Fibroblast of skin of back (primary cell): ENCODE measurements at regions not wholly inside any gene's neighbourhood (a gene's known extent, or its start where the extent isn't known, plus 50 kb on each side); places are given as distances from the start of the nearest gene placed in this dataset.
"Not testable (repeated sequence)": the region's sequence is repeated elsewhere in the genome, so short reads cannot be mapped to it uniquely, and the experiment has no call there.

Experiments used
- DNase-seq: peaks from one replicate; pipeline ENCODE4 v3.0.0-alpha.2; 2013

DNA sequence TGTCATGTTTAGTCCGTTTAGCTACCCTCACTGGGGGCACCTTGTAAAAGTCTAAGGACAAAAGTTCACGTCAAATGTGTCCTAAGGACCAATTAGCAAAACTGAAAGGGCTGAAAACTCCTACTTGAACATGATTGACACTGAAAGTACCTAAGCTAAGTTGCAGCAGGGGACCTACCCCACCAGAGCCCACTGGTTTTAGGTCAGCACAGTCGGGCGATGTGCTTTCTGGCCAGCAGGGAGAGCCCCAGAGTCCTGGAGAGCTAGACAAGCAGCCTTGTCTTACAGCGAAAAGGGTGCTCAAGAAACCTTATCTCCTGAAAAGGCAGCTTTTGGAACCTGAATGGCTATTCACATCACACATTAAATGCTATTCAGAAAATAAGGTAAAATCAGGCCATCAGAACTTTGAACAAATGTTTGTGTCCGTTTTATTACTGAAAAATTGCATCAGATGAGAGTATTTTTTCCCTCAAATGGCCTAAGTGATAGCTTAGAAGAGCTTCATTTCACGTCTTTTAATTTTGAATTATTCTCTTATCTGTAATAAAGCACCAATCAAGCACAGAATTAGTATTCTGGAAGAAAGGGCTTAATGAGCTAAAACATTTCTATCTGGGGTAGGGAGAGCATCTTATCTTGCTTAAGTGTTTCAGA, 52.2 kb upstream of the MKI67 start:
- DNase-seq = peak; percentile 9

DNA sequence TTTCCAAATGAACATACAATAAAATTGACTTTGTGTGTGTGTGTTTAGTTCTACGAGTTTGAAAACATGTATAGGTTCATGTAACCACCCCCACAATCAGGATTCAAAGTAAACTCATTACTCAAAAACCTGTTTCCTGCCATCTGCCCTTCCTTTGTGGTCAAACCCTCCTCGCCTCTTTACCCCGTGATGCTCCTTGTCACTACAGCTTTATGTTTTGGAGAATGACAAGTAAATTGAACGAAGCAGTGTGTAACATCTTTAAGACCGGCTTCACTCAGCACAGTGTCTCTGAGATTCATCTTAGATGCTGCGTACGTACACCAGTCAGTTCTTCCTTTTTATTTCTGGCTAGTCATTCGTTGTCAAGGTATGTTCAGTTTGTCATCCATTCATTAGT, 54.6 kb upstream of the MKI67 start:
- DNase-seq = no peak

DNA sequence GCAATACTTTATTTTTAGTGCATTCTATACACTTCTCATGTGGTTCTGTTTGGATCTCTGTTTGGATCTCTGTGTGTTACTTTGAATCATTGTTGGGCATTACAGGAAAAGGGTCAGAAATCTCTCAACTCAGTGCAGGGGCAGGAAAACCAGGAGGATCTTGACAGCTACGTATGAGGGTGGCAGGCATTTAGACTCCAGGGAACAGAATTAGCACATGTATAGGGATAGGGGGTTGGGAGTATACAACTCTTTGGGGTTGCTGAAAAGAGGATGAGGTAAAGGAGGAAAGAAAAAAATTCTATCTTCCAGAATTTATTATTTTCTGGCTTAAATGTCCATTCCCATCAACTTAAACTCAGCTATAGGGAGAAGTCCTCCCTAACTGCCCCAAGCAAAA, 59.4 kb upstream of the MKI67 start:
- DNase-seq = no peak

DNA sequence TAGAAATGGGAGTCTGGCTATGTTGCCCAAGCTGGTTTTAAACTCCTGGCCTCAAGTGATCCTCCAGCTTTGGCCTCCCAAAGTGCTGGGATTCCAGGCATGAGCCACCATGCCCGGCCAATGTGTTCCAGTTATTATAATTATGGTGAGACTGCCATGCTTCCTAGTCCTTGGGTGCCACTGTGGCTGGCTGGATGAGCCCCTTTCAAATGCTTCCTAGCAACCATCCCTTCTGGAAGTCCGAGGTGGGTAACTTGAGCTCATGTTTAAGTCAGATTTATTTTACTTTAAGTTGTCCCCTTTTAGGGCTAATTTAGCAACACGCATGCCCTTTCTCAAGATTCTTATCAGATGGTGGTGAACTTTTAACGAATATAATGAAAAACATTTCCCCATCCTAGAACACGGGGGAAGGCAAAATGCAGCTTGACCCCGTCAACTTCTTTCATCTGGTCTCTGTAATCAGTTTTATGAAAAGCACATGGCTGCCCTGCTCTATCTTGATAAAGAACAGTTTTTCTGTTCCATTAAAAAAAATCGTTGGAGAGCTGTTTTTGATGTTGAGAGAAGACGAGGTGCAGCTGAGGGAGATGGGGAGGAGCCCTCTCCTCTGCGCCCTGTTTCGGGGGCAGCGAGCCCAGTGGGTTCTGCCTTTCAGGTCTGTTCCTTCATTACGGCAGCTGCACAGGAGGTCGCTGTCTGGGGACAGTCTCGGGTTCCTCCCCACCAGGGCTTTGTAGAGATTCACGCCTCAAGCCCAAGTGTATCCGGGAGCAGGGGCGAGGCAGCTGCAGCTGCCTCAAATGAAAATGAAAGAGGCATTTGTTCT, 61.0 kb upstream of the MKI67 start:
- DNase-seq = no peak

DNA sequence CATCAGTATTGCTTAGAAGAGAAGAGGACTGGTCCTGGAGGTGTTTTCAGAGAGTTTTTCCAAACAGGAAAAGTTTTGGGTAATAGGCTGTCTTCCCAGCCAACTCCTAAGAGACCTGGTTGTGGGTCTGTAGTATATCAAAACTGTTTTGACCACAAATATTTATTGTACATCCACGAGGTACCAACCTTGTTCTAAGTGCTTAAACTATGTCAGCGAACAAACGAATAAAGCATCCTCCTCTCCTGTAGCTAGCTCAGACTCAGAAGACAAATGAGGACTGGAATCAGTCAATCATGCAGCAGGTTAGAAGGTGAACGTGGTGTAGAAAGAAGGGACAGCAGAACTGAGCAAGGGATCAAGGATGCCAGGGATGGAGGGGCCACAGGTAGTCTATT, 61.6 kb upstream of the MKI67 start:
- no peak for DNase-seq

DNA sequence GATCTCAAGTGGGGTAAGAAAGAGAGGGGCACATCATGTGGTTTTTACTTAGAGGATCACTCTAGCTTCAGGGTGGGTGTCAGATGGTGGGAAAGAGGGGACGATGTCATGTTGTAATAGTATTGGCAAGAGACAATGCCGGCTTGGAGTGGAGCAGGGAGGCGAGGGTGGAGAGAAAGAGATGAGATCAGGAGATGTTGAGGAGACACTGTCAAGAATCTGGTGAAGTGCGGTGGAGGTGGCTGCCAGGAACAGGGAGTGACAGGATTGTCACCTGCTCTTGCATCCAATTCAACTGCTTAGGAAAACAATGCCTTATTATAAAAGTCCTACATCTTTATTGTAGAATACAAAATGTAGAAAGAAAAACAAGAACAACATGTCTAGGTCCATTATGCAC, 63.0 kb upstream of the MKI67 start:
- no peak for DNase-seq

DNA sequence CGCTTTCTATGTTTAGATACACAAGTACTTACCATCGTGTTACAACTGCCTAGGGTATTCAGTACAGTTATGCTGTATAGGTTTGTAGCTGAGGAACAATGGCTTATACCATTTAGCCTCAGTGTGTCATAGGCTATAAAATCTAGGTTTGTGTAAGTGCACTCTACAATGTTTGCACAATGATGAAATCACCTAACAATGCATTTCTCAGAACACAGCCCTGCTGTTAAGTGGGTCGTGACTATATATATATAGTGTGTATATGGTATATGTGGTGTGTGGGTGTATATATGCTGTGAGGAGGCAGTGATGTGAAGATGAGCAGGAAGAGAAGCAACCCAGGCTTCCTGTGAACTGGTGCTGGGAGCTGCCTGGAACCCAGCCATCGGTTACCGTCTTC, 65.6 kb upstream of the MKI67 start:
- no peak for DNase-seq

DNA sequence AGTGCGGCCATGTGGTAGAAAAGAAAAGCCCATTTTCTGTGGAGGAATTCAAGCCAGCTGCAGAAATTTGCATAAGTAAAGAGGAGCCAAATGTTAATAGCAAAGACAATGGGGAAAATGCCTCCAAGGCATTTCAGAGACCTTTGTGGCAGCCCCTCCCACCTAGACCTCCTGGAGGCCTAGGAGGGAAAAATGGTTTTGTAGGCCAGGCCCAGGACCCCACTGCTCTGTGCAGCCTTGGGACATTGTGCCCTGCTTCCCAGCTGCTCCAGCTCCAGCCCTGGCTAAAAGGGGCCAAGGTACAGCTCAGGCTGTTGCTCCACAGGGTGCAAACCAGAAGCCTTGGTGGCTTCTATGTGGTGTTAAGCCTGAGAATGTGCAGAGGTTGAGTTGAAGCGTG, 75.6 kb upstream of the MKI67 start:
- DNase-seq = not testable (repeated sequence)

DNA sequence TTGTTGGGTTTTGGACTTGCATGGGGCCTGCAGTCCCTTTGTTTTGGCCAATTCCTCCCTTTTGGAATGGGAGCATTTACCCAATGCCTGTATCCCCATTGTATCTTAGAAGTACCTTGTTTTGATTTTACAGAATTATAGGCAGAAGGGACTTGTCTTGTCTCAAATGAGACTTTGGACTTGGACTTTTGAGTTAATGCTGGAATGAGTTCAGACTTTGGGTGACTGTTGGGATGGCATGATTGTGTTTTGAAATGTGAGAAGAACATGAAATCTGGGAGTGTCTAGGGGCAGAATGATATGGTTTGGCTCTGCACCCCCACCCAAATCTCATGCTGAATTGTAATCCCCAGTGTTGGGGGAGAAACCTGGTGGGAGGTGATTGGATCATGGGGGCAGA, 76.8 kb upstream of the MKI67 start:
- DNase-seq = no peak

DNA sequence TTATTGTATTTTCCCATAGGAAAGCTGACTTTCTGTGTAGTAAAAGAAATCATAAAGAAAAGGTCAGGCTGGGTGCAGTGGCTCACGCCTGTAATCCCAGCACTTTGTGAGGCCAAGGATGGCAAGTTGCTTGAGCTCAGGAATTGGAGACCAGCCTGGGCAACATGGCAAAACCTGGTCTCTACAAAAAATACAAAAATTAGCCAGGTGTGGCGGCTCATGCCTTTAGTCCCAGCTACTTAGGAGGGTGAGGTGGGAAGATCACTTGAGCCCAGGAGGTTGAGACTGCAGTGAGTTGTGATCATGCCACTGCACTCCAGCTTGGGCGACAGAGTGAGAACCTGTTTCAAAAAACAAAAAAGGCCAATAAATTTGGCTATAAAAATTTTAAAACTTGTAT, 79.4 kb upstream of the MKI67 start:
- not testable (repeated sequence) for DNase-seq

DNA sequence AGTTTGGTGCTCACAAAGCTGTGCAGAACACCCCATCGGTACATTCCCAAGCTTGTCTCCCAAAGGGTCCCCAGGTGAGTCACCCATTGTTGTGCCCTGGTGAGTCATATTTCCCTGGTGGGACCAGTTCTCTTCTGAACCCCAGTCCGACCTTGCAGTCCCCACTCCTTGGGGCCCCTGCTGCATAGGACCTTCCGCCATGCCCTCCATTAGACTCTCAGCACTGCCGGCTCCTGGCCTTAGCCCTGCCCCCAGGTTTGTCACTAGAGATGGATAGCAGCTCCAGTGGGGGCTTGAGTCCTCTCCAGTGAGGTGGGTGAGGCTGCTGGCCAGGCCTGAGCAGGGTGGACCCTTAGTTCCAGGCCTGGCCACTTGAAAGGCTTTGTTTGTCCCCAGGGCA, 80.5 kb upstream of the MKI67 start:
- DNase-seq = no peak

DNA sequence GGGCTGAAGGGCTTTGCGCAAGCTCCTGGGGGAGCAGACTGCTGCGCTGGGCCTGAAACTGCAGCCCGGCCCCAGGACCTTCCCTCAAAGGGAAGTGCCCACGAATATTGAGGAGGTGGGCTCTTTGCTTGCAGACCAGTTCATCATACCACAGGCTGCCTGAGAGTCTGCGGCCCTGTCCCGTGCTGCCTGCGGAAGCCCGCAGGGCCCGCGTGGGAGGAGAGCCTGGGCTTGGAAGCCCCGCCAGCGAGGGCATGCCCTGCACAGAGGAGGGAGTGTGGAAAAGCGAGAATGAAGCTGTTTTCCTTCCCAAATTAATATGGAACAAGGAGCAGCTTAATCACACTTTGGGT, 83.6 kb upstream of the MKI67 start:
- no peak for DNase-seq

DNA sequence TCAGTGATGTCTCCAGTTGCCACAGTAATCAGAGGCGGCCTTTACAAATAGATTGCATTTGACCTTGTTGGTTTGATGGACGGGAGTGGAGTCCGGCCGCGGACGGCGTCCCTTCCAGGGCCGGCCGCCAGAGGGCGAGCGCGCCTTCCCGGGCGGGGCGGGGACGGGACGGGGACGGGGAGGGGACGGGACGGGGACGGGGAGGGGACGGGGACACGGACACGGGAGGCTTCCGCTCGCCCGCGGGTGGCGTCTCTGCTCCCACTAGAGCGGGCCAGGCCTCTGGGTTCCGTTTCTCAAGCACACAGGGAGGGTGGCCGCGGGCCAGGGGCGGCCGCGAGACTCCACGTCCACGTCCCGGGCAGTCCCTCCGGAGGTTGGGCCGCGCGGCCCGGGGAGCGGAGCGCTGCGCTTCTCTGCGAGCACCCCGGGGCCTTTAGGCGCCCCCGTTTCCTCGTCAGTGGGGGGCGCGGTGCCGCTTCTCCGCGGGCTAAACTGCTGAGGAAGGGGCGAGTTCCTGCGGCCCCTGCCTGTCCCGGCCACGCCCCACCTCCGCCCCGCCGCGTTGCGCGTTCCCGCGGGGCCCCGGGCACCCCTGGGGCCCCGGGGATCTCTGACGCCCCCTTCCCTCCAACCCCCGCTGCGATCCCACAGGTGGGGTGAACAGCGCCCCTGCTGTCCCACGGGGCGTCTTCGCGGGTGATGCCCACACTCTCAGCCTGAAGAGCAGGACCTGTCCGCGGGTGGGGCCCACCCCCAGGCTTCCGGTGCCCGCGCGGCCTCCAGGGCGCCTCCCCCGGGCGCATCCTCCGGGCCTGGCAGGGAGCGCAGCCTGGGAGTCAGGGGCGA, 84.2 kb upstream of the MKI67 start:
- DNase-seq = peak; percentile 37

DNA sequence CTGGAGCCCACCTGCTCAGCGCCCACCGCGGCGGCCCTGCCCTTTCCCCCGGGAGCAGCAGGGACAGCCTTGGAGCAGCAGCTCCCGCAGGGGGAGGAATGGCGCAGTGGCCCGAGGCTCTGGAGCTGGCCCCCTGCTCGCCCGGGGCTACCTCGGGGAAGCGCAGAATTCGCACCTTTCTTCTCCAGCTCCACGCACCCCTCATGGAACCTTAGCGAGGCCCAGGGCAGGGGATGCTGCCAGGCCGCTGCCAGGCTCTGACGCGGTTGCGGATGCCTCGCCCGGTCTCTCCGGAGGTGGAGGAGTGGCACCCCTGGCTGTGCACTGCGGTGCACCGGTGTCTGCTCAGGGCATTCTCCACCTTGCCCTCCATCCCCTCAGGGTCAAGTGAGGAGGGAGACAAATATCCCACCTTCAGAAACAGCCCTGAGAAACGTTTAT, 84.9 kb upstream of the MKI67 start:
- no peak for DNase-seq

DNA sequence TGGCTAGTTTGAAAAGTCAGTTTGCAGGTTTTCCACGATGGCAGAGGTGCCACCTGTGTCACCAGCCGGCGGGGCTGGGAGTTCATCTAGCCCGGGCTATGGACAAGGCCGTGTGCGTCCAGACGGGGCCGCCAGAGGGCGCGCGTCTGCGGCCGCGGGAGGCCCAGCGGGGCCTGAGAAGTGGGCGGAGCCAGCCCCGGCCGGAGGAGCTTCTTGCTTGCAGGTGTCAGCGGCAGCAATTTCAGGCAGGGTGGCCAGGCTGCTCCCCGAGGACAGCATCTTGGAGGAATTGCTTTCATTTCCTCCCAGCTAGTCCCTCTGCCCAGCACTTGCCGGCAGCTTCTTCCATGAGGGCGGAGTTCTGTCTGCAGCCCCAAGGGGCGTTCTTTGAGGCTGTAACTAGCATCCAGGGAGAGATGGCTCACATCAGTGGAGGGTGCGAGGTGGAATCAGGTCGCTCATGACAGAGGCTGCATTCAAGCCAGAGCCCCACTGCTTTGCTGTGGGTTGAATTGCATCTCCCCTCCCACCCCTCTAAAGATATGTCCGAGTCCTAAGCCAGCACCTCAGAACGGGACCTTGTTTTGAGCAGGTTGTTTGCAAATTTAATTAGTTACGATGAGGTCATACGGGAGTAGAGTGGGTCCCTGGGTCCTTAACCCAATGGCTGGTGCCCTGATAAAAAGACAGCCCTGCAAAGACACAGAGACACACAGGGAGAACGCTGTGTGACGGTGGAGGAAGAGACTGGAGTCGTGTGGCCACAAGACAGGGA, 85.9 kb upstream of the MKI67 start:
- peak; percentile 60 for DNase-seq

DNA sequence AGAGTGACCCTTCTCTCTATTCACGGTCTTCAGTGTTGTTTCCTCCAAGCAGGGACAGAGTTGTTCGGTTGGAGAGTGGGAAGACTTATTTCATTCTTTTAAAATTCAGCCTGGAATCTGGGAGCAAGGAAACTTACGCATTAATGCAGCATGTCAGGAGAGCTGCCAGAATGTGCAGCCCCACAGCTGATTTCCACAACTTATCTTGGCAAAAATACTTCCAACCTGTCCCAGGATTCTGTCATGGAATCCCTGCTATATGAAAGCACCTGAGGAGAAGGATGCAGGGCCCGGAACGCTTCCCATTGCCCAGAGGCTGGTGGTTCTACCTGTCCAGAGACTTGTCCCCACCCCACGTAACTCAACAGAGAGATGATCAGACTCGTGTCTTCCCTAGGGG, 86.9 kb upstream of the MKI67 start:
- DNase-seq = no peak

DNA sequence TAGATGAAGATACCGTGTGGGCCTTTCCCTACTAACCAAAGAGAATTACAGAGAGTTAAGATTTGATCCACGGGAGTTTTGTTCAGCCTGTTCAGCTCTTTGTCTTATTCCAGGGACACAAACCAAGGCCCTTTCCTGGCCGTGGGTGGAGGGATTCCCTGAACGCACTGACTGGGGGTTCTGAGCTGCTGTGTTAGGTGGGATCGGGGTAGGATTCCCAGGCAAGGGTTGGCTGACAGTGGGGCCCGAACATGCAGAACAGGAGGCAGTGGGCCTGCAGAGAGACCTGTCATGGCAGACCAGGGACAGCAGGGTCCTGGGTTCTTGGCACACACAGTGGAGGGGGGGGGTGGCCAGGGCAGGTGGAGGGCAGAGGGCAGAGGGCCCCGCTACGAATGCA, 89.5 kb upstream of the MKI67 start:
- no peak for DNase-seq

DNA sequence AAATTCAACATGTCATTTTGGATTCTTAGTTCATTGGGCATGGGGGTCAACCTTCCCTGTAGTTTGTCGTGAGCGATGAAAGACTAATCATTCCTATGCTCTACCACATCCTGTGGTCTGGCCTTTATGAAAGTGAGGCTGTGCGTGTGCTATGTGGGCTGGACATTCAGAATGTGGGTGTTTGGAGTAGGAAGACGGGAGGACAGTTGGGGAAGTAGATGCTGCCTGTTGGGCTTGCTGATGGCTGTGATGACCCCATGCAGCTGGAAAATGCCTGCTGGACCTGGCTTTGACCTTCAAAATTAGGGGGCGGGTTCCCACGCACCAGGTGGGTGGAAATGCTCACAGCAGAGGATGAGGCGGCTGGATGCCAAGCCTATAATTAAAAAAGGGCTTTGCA, 90.9 kb upstream of the MKI67 start:
- no peak for DNase-seq

DNA sequence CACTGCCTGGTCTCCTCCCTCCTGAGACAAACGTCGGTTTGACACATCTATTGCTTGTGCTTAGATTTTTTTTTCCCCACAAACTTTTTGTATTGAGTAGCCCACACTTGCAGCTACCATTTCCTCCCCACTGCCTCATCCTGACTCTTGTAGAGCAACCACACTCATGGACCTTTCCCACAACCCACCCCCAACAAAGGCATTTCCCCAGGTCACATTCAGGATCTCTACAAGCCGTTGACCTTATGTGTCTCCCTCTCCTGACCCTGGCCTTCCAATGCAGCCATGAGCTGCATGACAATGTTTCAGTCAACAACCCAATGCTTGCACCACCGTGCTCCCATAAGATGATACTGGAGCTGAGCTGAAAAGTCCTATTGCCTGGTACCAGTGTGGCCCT, 91.9 kb upstream of the MKI67 start:
- no peak for DNase-seq

DNA sequence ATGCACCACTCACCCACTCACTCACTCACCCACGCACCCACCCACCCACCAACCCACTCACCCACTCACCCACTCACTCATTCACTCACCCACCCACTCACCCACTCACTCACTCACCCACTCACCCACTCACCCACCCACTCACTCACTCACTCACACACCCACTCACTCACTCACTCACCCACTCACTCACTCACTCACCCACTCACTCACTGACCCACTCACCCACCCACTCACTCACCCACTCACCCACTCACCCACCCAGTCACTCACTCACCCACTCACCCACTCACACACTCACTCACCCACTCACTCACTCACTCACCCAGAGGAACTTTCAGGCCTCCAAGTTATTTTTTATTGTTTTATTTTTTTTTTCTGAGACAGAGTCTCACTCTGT, 93.1 kb upstream of the MKI67 start:
- DNase-seq = no peak

DNA sequence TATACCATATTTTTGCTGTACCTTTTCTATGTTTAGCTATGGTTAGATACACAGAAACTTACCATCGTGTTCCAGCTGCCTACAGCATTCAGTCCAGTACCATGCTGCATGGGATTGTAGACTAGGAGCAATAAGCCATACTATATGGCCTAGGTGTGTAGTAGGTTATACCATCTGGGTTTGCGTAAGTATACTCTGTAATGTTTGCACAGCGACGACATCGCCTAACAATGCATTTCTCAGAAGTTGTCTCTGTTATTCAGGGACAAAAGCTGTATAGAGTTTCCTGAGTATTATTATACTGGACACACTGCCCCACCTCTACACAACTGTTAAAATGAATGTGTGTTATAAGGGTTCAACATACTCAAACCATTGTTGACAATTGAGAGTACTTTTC, 93.8 kb upstream of the MKI67 start:
- DNase-seq = no peak

DNA sequence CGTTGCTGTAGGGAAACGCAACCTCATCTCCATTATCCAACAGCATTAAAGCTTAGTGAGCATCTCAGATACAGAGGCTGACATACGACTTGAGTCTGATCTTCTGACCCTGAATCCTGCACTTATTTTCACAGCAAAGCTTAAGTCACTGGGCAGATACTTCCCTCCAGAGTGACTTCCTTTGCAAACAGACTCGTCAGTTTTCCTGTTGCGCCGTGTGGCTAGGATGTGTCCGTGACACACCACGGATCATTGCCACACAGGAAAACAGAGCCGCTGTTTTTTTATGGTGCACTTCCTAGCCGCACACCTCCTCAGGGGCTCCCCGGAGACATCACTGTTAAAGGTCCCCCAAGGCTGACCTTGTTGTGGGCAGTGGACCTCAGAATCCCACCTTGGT, 94.9 kb upstream of the MKI67 start:
- no peak for DNase-seq

DNA sequence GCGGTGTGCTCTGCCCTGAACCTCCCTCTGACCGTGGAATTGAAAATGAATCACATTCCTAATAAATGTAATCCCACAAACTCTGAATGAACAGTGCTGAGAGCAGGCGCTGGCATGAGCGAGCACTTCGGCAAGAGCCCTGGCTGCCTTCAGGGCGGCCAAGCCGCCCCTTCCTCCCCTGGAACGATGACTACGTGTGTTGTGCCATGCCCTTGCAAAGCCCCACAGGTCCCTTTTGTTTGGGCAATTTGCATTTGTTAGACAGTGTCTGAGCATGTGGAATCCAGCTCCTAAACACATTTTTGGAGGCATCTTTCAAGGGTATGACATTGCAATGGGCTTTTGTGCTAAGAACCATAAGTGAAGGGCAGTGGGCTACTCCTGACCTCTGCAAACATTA, 95.6 kb upstream of the MKI67 start:
- DNase-seq = no peak
